Naive thymus-derived CD4-positive, alpha-beta T cell (primary cell): ENCODE measurements at regions not wholly inside any gene's neighbourhood (a gene's known extent, or its start where the extent isn't known, plus 50 kb on each side); places are given as distances from the start of the nearest gene placed in this dataset.

ENCODE experiments used
- ATAC-seq: fragments of 150-1000 bp; cut with Tn5 transposase; 2 replicates; pipeline ENCODE4 v1.10.0; 2021; ENCODE audit warnings: mild to moderate bottlenecking, moderate library complexity
- CTCF ChIA-PET: fragments of 350-600 bp; sonication (Branson Sonifier 250); formaldehyde crosslinking; loops from one replicate; lab custom pipeline; 2021; ENCODE audit warnings: antibody characterized with exemption; lab: Charles Lee
- POLR2A ChIA-PET: fragments of 350-600 bp; sonication (Branson Sonifier 250); formaldehyde crosslinking; loops from one replicate; lab custom pipeline; 2021; ENCODE audit warnings: antibody characterized with exemption, inconsistent platforms; lab: Charles Lee
- DNase-seq, 9 donors: peaks; one replicate each; pipeline versions ENCODE4 v3.0.0 to v3.0.0-alpha.2; 2020 to 2022; ENCODE audit warnings: mixed read lengths in 1 of 9
- H3K27ac ChIP-seq: one replicate; pipeline ENCODE4 v1.7.0; 2013; ENCODE audit warnings: mild to moderate bottlenecking, low read depth, low read length, moderate library complexity
- H3K27me3 ChIP-seq, 2 donors: one replicate each; pipeline ENCODE4 v1.7.0; 2013; ENCODE audit warnings: low read length in 2 of 2, mild to moderate bottlenecking in 2 of 2, moderate library complexity in 2 of 2; ENCODE audit not compliant: control insufficient read depth in 2 of 2, insufficient read depth in 2 of 2
- H3K36me3 ChIP-seq, 3 experiments: 1 replicate in 2 of 3; 2 replicates in 1 of 3; pipeline ENCODE4 v1.7.0; 2013; ENCODE audit warnings: low read length in 3 of 3, mild to moderate bottlenecking in 3 of 3, moderate library complexity in 1 of 3; ENCODE audit not compliant: insufficient read depth in 3 of 3, control insufficient read depth in 2 of 3
- H3K4me1 ChIP-seq, 2 donors: one replicate each; pipeline ENCODE4 v1.7.0; 2013; ENCODE audit warnings: low read length in 2 of 2, mild to moderate bottlenecking in 2 of 2, moderate library complexity in 1 of 2; ENCODE audit not compliant: control insufficient read depth in 2 of 2, insufficient read depth in 2 of 2
- H3K4me3 ChIP-seq: 2 replicates; pipeline ENCODE4 v1.7.0; 2013; ENCODE audit warnings: mild to moderate bottlenecking, low read length
- H3K9me3 ChIP-seq, 3 experiments: 1 replicate in 2 of 3; 2 replicates in 1 of 3; pipeline ENCODE4 v1.7.0; 2013; ENCODE audit warnings: low read length in 3 of 3; ENCODE audit not compliant: control insufficient read depth in 2 of 3
- H3K27ac Mint-ChIP-seq, 9 donors: one replicate each; pipeline ENCODE4 v1.8.0; 2020 to 2022; ENCODE audit warnings: mixed read lengths in 9 of 9, mild to moderate bottlenecking in 8 of 9, moderate library complexity in 5 of 9, inconsistent platforms in 2 of 9
- H3K27me3 Mint-ChIP-seq, 5 donors: one replicate each; pipeline ENCODE4 v1.8.0; 2021 to 2022; ENCODE audit warnings: mixed read lengths in 5 of 5, mild to moderate bottlenecking in 1 of 5
- H3K36me3 Mint-ChIP-seq, 5 donors: one replicate each; pipeline ENCODE4 v1.8.0; 2020 to 2022; ENCODE audit warnings: mixed read lengths in 5 of 5, mild to moderate bottlenecking in 3 of 5, inconsistent platforms in 1 of 5
- H3K4me1 Mint-ChIP-seq, 7 donors: one replicate each; pipeline ENCODE4 v1.8.0; 2020 to 2022; ENCODE audit warnings: mixed read lengths in 7 of 7, mild to moderate bottlenecking in 3 of 7, inconsistent platforms in 1 of 7
- H3K4me3 Mint-ChIP-seq, 10 donors: one replicate each; pipeline ENCODE4 v1.8.0; 2020 to 2022; ENCODE audit warnings: mild to moderate bottlenecking in 10 of 10, mixed read lengths in 10 of 10, moderate library complexity in 6 of 10, inconsistent platforms in 2 of 10
- H3K9me3 Mint-ChIP-seq, 11 donors: one replicate each; pipeline ENCODE4 v1.8.0; 2020 to 2022; ENCODE audit warnings: mixed read lengths in 11 of 11, mild to moderate bottlenecking in 4 of 11, inconsistent platforms in 1 of 11, moderate library complexity in 1 of 11
- intact Hi-C, 2 donors: fragments of 100-400 bp; cut with micrococcal nuclease; formaldehyde crosslinking; loops; one replicate each; pipeline ENCODE4 v1.15.1; 2023

DNA sequence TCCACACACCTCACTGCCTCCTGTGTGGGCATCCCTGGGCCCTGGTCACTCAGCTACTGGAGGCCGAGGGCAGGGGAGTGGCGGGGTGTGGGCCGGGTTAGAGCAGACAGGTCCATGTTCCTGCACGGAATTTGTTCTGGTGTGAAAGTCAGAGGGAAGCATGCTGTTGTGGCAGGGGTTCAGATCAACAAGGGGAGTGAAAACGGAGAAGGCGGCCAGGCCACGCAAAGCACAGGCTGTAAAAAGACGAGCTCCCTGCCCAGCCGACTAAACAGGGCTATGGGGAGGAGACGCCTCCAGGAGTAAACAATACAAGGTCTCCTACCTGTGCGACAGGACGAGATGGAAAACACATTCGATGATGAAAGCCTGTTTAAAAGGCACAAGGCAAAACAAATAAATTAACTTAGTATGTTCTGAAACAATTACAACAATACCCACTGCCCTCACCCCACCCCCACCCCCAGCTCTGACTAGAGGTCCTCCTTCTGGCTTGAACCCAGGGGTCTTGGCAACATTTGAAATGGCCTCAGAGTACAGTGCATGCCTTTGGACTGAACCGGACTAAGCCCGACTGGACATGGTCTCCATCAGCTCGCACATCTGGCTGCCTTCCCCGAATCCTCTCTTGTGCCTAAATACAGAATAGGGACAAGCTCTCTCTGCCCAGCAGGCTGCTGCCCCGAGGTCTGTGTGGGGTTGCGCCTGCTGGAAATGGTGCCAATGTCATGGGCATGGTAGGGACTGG, 274.9 kb upstream of the DIO3 start:
- H3K4me3 Mint-ChIP-seq = no peak overlapping the region
- no peak for ATAC-seq
- H3K27me3 Mint-ChIP-seq = peaks cover 5 to 55% (median 40%) of the 10 kb centered on the region in 5 donors

DNA sequence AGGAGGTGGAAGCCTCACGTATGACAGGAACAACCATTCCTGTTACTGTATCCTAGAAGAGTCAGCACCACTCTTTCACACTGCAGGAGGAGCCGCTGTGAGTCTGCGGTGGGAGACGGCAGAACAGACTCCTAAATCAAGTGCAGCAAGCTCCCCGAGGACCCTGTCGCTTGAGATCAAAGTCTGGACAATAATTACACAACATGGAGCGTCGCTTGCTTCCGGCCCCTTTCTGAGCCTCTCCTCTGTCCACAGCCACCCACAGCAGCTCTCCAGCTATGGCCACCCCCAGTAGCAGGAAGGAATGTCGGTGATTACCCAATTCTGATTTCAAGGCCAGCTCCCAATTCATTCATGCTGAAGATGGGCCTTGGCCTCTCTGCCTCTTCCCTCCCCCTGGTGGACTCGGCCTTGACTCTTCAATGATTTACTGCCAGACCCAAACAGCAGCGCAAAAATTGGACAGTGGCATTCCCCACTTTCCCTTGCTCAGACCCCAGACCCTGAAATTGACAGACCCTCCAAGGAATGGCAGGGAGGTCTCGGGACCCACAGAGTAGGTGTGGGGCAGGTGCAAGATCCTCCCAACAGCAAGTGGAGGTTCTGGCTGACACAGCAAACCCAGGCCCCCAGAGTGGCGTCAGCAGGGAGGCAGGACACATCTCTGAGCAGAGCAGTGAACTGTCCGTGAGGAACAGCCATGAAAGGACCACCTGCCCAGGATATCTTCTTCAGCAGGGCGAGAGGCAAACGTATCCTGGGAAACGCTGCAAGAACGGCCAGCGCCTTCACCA, 272.7 kb upstream of the DIO3 start:
- ChIA-PET POLR2A (no interaction called here), CTCF (no interaction called here)
- Histone ChIP-seq H3K4me1 (no peaks in the 10 kb centered on the region), H3K36me3 (no peaks in the 10 kb centered on the region), H3K27ac (no peak overlapping the region), H3K27me3 (no peaks in the 10 kb centered on the region), H3K4me3 (no peak overlapping the region), H3K9me3 (no peaks in the 10 kb centered on the region)
- Mint-ChIP-seq H3K9me3 (peaks cover 0 to 6% (median 0%) of the 10 kb centered on the region in 11 donors), H3K27ac (no peak overlapping the region), H3K4me3 (no peak overlapping the region), H3K4me1 (no peaks in the 10 kb centered on the region), H3K27me3 (peaks cover 7 to 66% (median 53%) of the 10 kb centered on the region in 5 donors), H3K36me3 (no peaks in the 10 kb centered on the region)
- ATAC-seq (no peak), DNase-seq (no peak)
- intact Hi-C loops = no loop called here

More for the DNA sequence above, 274.9 kb upstream of the DIO3 start:
- no peaks in the 10 kb centered on the region for H3K36me3 Mint-ChIP-seq
- H3K27ac Mint-ChIP-seq = no peak overlapping the region
- no peak for DNase-seq
- Histone ChIP-seq H3K27ac (no peak overlapping the region), H3K36me3 (no peaks in the 10 kb centered on the region), H3K27me3 (no peaks in the 10 kb centered on the region), H3K4me1 (no peaks in the 10 kb centered on the region), H3K4me3 (no peak overlapping the region), H3K9me3 (no peaks in the 10 kb centered on the region)
- intact Hi-C loops = no loop called here
- no peaks in the 10 kb centered on the region for H3K4me1 Mint-ChIP-seq
- ChIA-PET POLR2A (no interaction called here), CTCF (no interaction called here)
- H3K9me3 Mint-ChIP-seq = peaks cover 0 to 6% (median 0%) of the 10 kb centered on the region in 11 donors

DNA sequence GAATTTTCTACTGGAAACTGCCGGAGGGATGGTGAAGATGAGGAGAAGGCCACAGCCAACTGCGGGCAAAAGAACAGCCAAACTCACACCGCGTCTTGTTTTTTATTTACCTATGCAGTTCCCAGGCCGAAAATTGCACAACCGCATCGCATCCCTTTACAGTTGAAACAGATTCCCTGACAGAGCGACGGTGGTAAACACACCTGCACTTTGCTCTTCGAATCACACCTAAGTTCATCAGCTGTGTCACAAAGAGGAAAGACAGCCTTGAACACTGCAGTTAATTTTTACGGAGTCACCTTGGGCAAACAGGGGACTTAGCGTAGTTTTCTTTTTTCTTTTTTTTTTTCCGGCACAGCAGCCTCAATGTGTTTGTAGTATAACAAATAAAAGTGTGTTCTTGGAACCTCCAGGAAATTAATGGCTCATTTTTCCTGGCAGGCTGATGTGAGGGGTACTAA, 272.0 kb upstream of the DIO3 start:
- intact Hi-C loops = no loop called here

DNA sequence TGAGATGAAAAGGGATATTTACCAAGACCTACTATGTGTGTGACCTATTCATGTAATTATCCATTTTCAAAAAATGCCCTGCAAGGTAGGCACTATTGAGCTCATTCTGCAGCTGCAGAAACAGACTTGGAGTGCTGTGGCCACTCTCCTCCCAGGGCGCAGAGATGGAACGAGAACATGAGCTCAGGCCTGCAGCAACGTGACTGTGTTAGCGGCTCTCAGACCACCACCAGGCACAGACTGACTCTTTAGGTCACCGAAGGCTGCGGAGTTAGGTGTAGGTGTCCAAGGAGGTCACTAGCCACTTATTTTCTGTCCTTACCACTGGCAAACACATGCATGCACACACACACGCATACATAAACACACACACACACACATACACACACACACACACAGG, 271.4 kb upstream of the DIO3 start:
- intact Hi-C loops = no loop called here
- no peak overlapping the region for H3K27ac Mint-ChIP-seq
- Histone ChIP-seq H3K27me3 (no peaks in the 10 kb centered on the region), H3K27ac (no peak overlapping the region), H3K9me3 (no peaks in the 10 kb centered on the region), H3K36me3 (no peaks in the 10 kb centered on the region), H3K4me3 (no peak overlapping the region), H3K4me1 (no peaks in the 10 kb centered on the region)
- no peak overlapping the region for H3K4me3 Mint-ChIP-seq
- no peaks in the 10 kb centered on the region for H3K36me3 Mint-ChIP-seq
- CTCF ChIA-PET = interaction anchor here (0.7 kb wide), 1 partner anchor 179 kb away, joined by 3 read pairs; no protein-coding TSS in a partner anchor
- peaks cover 0 to 9% (median 1%) of the 10 kb centered on the region in 11 donors for H3K9me3 Mint-ChIP-seq
- H3K27me3 Mint-ChIP-seq = peaks cover 7 to 57% (median 53%) of the 10 kb centered on the region in 5 donors
- DNase-seq = no peak
- no peaks in the 10 kb centered on the region for H3K4me1 Mint-ChIP-seq
- POLR2A ChIA-PET = no interaction called here
- ATAC-seq = no peak

More for the DNA sequence above, 272.0 kb upstream of the DIO3 start:
- H3K9me3 ChIP-seq = no peaks in the 10 kb centered on the region
- no peak overlapping the region for H3K27ac Mint-ChIP-seq
- H3K9me3 Mint-ChIP-seq = peaks cover 0 to 4% (median 0%) of the 10 kb centered on the region in 11 donors
- H3K4me3 ChIP-seq = no peak overlapping the region
- ATAC-seq = no peak
- H3K4me1 ChIP-seq = no peaks in the 10 kb centered on the region
- no peak overlapping the region for H3K27ac ChIP-seq
- no peak for DNase-seq
- H3K27me3 ChIP-seq = no peaks in the 10 kb centered on the region
- POLR2A ChIA-PET = no interaction called here
- H3K36me3 ChIP-seq = no peaks in the 10 kb centered on the region
- H3K4me3 Mint-ChIP-seq = no peak overlapping the region
- CTCF ChIA-PET = no interaction called here
- H3K27me3 Mint-ChIP-seq = peaks cover 7 to 60% (median 52%) of the 10 kb centered on the region in 5 donors
- no peaks in the 10 kb centered on the region for H3K4me1 Mint-ChIP-seq
- H3K36me3 Mint-ChIP-seq = no peaks in the 10 kb centered on the region

DNA sequence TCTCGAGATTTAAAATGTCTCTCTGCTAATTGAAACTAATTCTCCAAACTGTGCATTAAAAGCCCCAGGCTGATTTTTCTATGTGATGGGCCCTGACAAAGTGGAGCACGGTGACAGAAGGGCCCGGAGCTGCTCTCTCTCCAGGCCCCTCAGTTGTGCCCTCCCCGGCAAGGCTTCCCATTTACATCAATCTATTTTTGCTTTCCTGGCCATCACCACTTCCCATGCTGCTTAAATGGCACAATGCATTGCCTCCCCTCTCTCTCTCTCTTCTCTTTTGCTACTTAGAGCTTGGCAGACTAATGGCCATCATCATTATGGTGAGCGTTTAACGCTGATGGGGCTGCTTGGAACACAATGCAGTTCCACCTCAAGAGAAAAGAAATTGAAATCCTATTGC, 270.7 kb upstream of the DIO3 start:
- H3K9me3 ChIP-seq = no peaks in the 10 kb centered on the region
- Mint-ChIP-seq H3K27me3 (peaks cover 7 to 50% (median 47%) of the 10 kb centered on the region in 5 donors), H3K36me3 (no peaks in the 10 kb centered on the region), H3K9me3 (peaks cover 0 to 13% (median 1%) of the 10 kb centered on the region in 11 donors), H3K27ac (no peak overlapping the region), H3K4me3 (no peak overlapping the region), H3K4me1 (no peaks in the 10 kb centered on the region)
- no peak overlapping the region for H3K27ac ChIP-seq
- H3K27me3 ChIP-seq = no peaks in the 10 kb centered on the region
- ATAC-seq (no peak), DNase-seq (no peak)
- ChIA-PET POLR2A (no interaction called here), CTCF (no interaction called here)
- H3K4me3 ChIP-seq = no peak overlapping the region
- no peaks in the 10 kb centered on the region for H3K4me1 ChIP-seq
- intact Hi-C loops = no loop called here
- no peaks in the 10 kb centered on the region for H3K36me3 ChIP-seq

DNA sequence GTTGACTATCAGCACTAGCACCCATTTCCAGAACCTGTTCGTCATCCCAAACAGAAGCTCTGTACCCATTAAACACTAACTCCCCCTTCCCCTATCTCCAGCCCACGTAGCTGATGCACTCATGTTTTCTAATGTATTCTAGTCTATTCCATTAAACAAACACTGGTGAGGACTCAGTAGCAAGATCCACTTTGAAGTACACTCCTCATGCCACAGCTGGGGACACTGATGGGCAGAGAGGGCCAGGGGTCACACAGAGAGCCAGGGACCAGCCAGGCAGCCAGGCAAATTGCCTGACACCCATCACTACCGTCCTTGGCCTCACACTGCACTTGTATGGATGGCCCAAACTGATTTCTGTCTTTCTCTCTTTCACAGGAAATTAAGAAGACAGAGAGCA, 269.9 kb upstream of the DIO3 start:
- DNase-seq = no peak
- no peak overlapping the region for H3K4me3 ChIP-seq
- no peaks in the 10 kb centered on the region for H3K4me1 Mint-ChIP-seq
- no peak overlapping the region for H3K27ac ChIP-seq
- H3K27ac Mint-ChIP-seq = no peak overlapping the region
- POLR2A ChIA-PET = no interaction called here
- peaks cover under 1 to 21% (median 7%) of the 10 kb centered on the region in 11 donors for H3K9me3 Mint-ChIP-seq
- ATAC-seq = no peak
- H3K4me3 Mint-ChIP-seq = no peak overlapping the region
- peaks cover 7 to 53% (median 50%) of the 10 kb centered on the region in 5 donors for H3K27me3 Mint-ChIP-seq
- peaks cover 0 to 8% (median 4%) of the 10 kb centered on the region in 5 donors for H3K36me3 Mint-ChIP-seq
- H3K4me1 ChIP-seq = no peaks in the 10 kb centered on the region
- no peaks in the 10 kb centered on the region for H3K36me3 ChIP-seq
- H3K9me3 ChIP-seq = peaks cover 0 to under 1% (median 0%) of the 10 kb centered on the region in 3 experiments
- H3K27me3 ChIP-seq = no peaks in the 10 kb centered on the region
- CTCF ChIA-PET = no interaction called here
- intact Hi-C loops = no loop called here
